ENCODE measurements at regions not wholly inside any gene's neighbourhood (a gene's known extent, or its start where the extent isn't known, plus 50 kb on each side); places are given as distances from the start of the nearest gene placed in this dataset.

DNA sequence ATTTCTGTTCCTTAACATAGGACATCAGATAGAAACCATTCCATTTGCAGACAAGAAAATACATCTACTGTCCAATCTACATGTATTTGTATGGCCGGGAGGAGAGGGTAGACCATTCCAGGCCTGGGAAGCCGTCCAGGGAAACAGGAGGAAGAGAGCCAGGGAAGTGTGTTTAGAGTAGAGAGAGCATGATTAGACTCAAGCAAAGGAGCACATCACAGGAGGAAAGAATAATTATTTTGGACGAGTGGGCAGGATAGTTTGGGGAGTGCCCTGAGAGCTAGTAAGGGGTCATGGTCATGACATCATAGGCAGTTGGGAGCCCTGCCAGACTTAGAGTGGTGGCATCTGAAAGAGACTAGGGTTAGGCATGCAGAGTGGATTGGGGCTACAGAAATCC, 250.0 kb downstream of the HIVEP2 start (continued):
- TF ChIP-seq, protein P1, sequence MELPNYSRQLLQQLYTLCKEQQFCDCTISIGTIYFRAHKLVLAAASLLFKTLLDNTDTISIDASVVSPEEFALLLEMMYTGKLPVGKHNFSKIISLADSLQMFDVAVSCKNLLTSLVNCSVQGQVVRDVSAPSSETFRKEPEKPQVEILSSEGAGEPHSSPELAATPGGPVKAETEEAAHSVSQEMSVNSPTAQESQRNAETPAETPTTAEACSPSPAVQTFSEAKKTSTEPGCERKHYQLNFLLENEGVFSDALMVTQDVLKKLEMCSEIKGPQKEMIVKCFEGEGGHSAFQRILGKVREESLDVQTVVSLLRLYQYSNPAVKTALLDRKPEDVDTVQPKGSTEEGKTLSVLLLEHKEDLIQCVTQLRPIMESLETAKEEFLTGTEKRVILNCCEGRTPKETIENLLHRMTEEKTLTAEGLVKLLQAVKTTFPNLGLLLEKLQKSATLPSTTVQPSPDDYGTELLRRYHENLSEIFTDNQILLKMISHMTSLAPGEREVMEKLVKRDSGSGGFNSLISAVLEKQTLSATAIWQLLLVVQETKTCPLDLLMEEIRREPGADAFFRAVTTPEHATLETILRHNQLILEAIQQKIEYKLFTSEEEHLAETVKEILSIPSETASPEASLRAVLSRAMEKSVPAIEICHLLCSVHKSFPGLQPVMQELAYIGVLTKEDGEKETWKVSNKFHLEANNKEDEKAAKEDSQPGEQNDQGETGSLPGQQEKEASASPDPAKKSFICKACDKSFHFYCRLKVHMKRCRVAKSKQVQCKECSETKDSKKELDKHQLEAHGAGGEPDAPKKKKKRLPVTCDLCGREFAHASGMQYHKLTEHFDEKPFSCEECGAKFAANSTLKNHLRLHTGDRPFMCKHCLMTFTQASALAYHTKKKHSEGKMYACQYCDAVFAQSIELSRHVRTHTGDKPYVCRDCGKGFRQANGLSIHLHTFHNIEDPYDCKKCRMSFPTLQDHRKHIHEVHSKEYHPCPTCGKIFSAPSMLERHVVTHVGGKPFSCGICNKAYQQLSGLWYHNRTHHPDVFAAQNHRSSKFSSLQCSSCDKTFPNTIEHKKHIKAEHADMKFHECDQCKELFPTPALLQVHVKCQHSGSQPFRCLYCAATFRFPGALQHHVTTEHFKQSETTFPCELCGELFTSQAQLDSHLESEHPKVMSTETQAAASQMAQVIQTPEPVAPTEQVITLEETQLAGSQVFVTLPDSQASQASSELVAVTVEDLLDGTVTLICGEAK (IDR thresholded peaks at IDR 0.05; ENCODE audit: borderline replicate concordance), result no peak
- TF ChIP-seq CBFB (IDR thresholded peaks at IDR 0.05; ENCODE audit: low read depth) (no peak), SMAD5 (IDR thresholded peaks at IDR 0.05; ENCODE audit: low read depth) (no peak), CEBPB (IDR thresholded peaks at IDR 0.05; ENCODE audit: borderline replicate concordance in 1 of 2, low read depth in 2 of 2, low read length in 2 of 2) (no peak)

DNA sequence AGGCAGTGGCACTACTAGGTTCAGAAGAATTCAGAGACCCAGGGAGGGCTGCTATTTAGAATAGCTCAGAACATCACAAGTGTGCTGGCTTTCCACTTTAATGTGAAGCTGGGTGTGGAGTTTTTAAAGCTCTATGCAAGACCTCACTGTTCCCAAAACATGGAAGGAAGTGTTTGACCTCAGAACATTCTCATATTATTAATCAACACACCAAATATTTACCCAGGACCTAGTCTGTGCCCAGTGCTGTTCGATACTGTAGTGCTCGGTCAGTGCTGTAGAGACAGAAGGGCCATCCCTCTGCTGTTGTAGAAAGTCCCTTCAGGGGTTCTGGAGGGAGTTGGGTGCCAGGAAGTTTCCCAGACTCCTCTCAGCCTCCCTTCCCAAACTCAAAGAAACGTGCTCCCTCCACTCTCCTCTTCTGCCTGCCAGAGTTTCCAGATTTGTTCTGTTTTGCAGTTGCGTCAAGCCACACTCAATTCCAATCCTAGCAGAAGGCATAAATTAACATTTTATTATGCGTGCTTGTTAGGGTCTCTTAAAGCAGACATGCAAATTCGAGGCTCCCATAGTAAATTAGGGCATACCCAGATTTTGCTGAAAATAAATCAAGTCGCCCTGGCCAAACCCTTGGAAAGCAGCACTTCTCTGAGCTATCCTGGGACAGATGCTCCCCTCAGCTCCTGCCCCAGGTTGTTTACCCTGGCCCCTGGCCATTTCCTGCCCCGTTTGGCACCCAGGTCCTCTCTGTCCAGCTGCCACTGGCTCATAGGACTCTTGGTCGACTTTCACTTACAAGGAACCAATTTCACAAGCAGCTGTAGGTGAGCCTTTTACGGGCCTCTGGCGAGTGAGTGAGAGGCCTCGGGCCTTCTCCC, 248.6 kb downstream of the HIVEP2 start:
- no peak overlapping the region for H3K4me3 ChIP-seq
- ChIA-PET POLR2A (interaction anchor here (0.6 to 1.1 kb wide), 3 partner anchors 152 to 291 kb away, joined by 3 to 6 read pairs (median 3); no protein-coding TSS in a partner anchor), RAD21 (ENCODE audit: unreplicated experiment) (interaction anchor here (0.8 to 3.6 kb wide), 7 partner anchors 19 to 330 kb away, joined by 3 to 17 read pairs (median 3); no protein-coding TSS in a partner anchor), CTCF (interaction anchor here (0.8 to 1.3 kb wide), 8 partner anchors 52 to 642 kb away, joined by 3 to 7 read pairs (median 3); no protein-coding TSS in a partner anchor), SMC1A (ENCODE audit: uncharacterized antibody, unreplicated experiment) (interaction anchor here (0.7 to 8.9 kb wide), 12 partner anchors 16 to 731 kb away, joined by 3 to 123 read pairs (median 3); no protein-coding TSS in a partner anchor)
- in situ Hi-C loops (cut with MboI), result loop anchor here (25.0 kb wide), 1 partner anchor 716 kb away; no protein-coding TSS in a partner anchor
- WGBS (ENCODE audit: insufficient coverage, insufficient replicate concordance, low lambda C conversion rate, missing lambda C conversion rate), result 61% methylated on average over 12 of the region's 12 CpGs
- ATAC-seq (no peak), FAIRE-seq (no peak), DNase-seq (ENCODE audit: low read depth, low spot score) (no peak)
- H3K4me2 ChIP-seq (ENCODE audit: control insufficient read depth, insufficient read depth), result no peak overlapping the region
- no peak overlapping the region for H3K9ac ChIP-seq (ENCODE audit: control insufficient read depth, insufficient read depth, low read length)
- H4K20me1 ChIP-seq (ENCODE audit: control insufficient read depth, insufficient read depth), result no peaks in the 10 kb centered on the region
- no peak overlapping the region for H2AFZ ChIP-seq (ENCODE audit: control insufficient read depth, low read depth, low read length)
- TF ChIP-seq HDAC6 (IDR thresholded peaks at IDR 0.05; ENCODE audit: unreplicated experiment), result no peak
- TF ChIP-seq GABPA (IDR thresholded peaks at IDR 0.05; ENCODE audit: low read depth), result no peak
- no peak for TF ChIP-seq ESRRA (IDR thresholded peaks at IDR 0.05; ENCODE audit: low read length)
- no peak overlapping the region for H3K27ac ChIP-seq (ENCODE audit: control insufficient read depth, insufficient read depth)
- H3K36me3 ChIP-seq (ENCODE audit: control insufficient read depth in 2 of 2, insufficient read depth in 2 of 2, low read length in 1 of 2), result no peaks in the 10 kb centered on the region
- no peaks in the 10 kb centered on the region for H3K27me3 ChIP-seq (replicated peaks in 1 of 2; ENCODE audit: control insufficient read depth in 2 of 2, insufficient read depth in 2 of 2, low read length in 1 of 2)
- BruUV-seq (replicated peaks), result no TSS peak
- H3K79me2 ChIP-seq (ENCODE audit: control insufficient read depth, insufficient read depth, low read length), result no peaks in the 10 kb centered on the region
- H3K4me1 ChIP-seq (ENCODE audit: control insufficient read depth, insufficient read depth, low read length), result peaks cover 5% of the 10 kb centered on the region
- H3K9me3 ChIP-seq (replicated peaks; ENCODE audit: control insufficient read depth, insufficient read depth, low read length), result no peaks in the 10 kb centered on the region
- intact Hi-C loops (cut with micrococcal nuclease; ENCODE audit: unreplicated experiment), result no loop called here

Measured in GM12878 (cell line).